T follicular helper cell (primary cell): ENCODE measurements at regions not wholly inside any gene's neighbourhood (a gene's known extent, or its start where the extent isn't known, plus 50 kb on each side); places are given as distances from the start of the nearest gene placed in this dataset.

ENCODE experiments used
- DNase-seq: peaks from one replicate; pipeline ENCODE4 v3.0.0-alpha.2; 2020; ENCODE audit warnings: low read depth

GRCh38 chr13:24008679-24009078, 111.4 kb upstream of the C1QTNF9B start:
- DNase-seq: no peak

GRCh38 chr13:24011266-24011665, 114.0 kb upstream of the C1QTNF9B start:
- DNase-seq: no peak

GRCh38 chr13:24012648-24013047, 115.3 kb upstream of the C1QTNF9B start:
- no peak for DNase-seq

GRCh38 chr13:24013189-24013588, 115.9 kb upstream of the C1QTNF9B start:
- no peak for DNase-seq

GRCh38 chr13:24016046-24016445, 118.7 kb upstream of the C1QTNF9B start:
- no peak for DNase-seq

- DNase-seq: no peak
Measured at GRCh38 chr13:24022568-24022967, 125.3 kb upstream of the C1QTNF9B start.

GRCh38 chr13:24023073-24023472, 125.8 kb upstream of the C1QTNF9B start:
- no peak for DNase-seq

- no peak for DNase-seq
Measured at GRCh38 chr13:24027494-24027893, 130.2 kb upstream of the C1QTNF9B start.

- DNase-seq: no peak
Measured at GRCh38 chr13:24032252-24032651, 128.3 kb upstream of the SPATA13 start.

GRCh38 chr13:24032674-24033073, 127.8 kb upstream of the SPATA13 start:
- DNase-seq: no peak

- DNase-seq: no peak
Measured at GRCh38 chr13:24033527-24034302, 126.8 kb upstream of the SPATA13 start.

- DNase-seq: no peak
Measured at GRCh38 chr13:24035411-24035810, 125.1 kb upstream of the SPATA13 start.

GRCh38 chr13:24036115-24036514, 124.4 kb upstream of the SPATA13 start:
- no peak for DNase-seq

- DNase-seq: no peak
Measured at GRCh38 chr13:24038405-24038804, 122.1 kb upstream of the SPATA13 start.

- no peak for DNase-seq
Measured at GRCh38 chr13:24038841-24039330, 121.6 kb upstream of the SPATA13 start.

GRCh38 chr13:24039621-24040475, 120.7 kb upstream of the SPATA13 start:
- DNase-seq: no peak

- no peak for DNase-seq
Measured at GRCh38 chr13:24040835-24041234, 119.7 kb upstream of the SPATA13 start.

- no peak for DNase-seq
Measured at GRCh38 chr13:24041651-24042225, 118.8 kb upstream of the SPATA13 start.

GRCh38 chr13:24042710-24043440, 117.6 kb upstream of the SPATA13 start:
- no peak for DNase-seq

GRCh38 chr13:24043590-24044350, 116.8 kb upstream of the SPATA13 start:
- no peak for DNase-seq

GRCh38 chr13:24045597-24045996, 114.9 kb upstream of the SPATA13 start:
- no peak for DNase-seq
